GM12878 (cell line): ENCODE measurements at regions not wholly inside any gene's neighbourhood (a gene's known extent, or its start where the extent isn't known, plus 50 kb on each side); places are given as distances from the start of the nearest gene placed in this dataset.

ENCODE experiments used
- ATAC-seq: fragments of 200-7000 bp; cut with Tn5 transposase; 3 replicates; pipeline ENCODE4 v1.9.1; 2020; ENCODE audit warnings: mild to moderate bottlenecking, moderate library complexity
- BruUV-seq: library from RNA; stranded (reverse); fragments of 400-500 nt; replicated peaks from 2 replicates; lab custom pipeline; 2021; lab: Mats Ljungman, UMichigan
- CTCF ChIA-PET: fragments of 300-600 bp; sonication (Branson Sonifier 250); formaldehyde crosslinking; extraction: SDS; loops from one replicate; lab custom pipeline; 2021; ENCODE audit warnings: inconsistent platforms; lab: Yijun Ruan, JAX
- POLR2A ChIA-PET: fragments of 350-600 bp; formaldehyde crosslinking; extraction: SDS; loops from one replicate; lab custom pipeline; 2021; ENCODE audit warnings: inconsistent platforms; lab: Charles Lee
- RAD21 ChIA-PET: fragments of 300-600 bp; sonication (Branson Sonifier 250); formaldehyde crosslinking; loops from one replicate; lab custom pipeline; 2023; ENCODE audit warnings: antibody characterized with exemption; ENCODE audit not compliant: unreplicated experiment; lab: Charles Lee
- SMC1A ChIA-PET: fragments of 300-600 bp; sonication (Branson Sonifier 250); formaldehyde crosslinking; loops from one replicate; lab custom pipeline; 2023; ENCODE audit not compliant: unreplicated experiment, uncharacterized antibody; lab: Charles Lee
- DNase-seq: peaks from one replicate; pipeline ENCODE4 v3.0.0-alpha.2; 2011; ENCODE audit warnings: low read depth, low spot score
- FAIRE-seq: peaks from 3 replicates; lab custom pipeline; 2011; peaks lifted over from hg19 to GRCh38; lab: Jason Lieb, UNC
- H2AFZ ChIP-seq: 2 replicates; pipeline ENCODE4 v1.6.0; 2011; ENCODE audit warnings: low read depth, low read length, control low read depth; ENCODE audit not compliant: control insufficient read depth
- H3K27ac ChIP-seq: 2 replicates; pipeline ENCODE4 v1.5.1; 2011; ENCODE audit warnings: control low read depth; ENCODE audit not compliant: control insufficient read depth, insufficient read depth
- H3K27me3 ChIP-seq, 2 experiments: replicated peaks in 1 of 2; 2 replicates each; pipeline versions ENCODE4 v1.6.0 to v1.6.1; 2011; ENCODE audit warnings: low read length in 1 of 2; ENCODE audit not compliant: control insufficient read depth in 2 of 2, insufficient read depth in 2 of 2
- H3K36me3 ChIP-seq, 2 experiments: 2 replicates each; pipeline ENCODE4 v1.5.1; 2011; ENCODE audit warnings: low read length in 1 of 2; ENCODE audit not compliant: control insufficient read depth in 2 of 2, insufficient read depth in 2 of 2
- H3K4me1 ChIP-seq: 2 replicates; pipeline ENCODE4 v1.6.1; 2011; ENCODE audit warnings: mild to moderate bottlenecking, low read length, moderate library complexity, mixed read lengths; ENCODE audit not compliant: control insufficient read depth, insufficient read depth
- H3K4me2 ChIP-seq: 2 replicates; pipeline ENCODE4 v1.6.0; 2011; ENCODE audit warnings: control low read depth; ENCODE audit not compliant: control insufficient read depth, insufficient read depth
- H3K4me3 ChIP-seq: fragments of 200-600 bp; sonication (generic); 2 replicates; pipeline ENCODE4 v1.5.1; 2016
- H3K79me2 ChIP-seq: 2 replicates; pipeline ENCODE4 v1.6.0; 2011; ENCODE audit warnings: low read length; ENCODE audit not compliant: control insufficient read depth, insufficient read depth
- H3K9ac ChIP-seq: 2 replicates; pipeline ENCODE4 v1.8.0; 2011; ENCODE audit warnings: low read length, control low read depth, mixed read lengths; ENCODE audit not compliant: control insufficient read depth, insufficient read depth
- H3K9me3 ChIP-seq: replicated peaks from 3 replicates; pipeline ENCODE4 v1.5.1; 2011; ENCODE audit warnings: mild to moderate bottlenecking, low read length; ENCODE audit not compliant: control insufficient read depth, insufficient read depth
- H4K20me1 ChIP-seq: 2 replicates; pipeline ENCODE4 v1.6.0; 2011; ENCODE audit not compliant: control insufficient read depth, insufficient read depth
- BCL3 ChIP-seq: IDR thresholded peaks from 2 replicates; pipeline ENCODE4 v1.6.1; 2011; ENCODE audit warnings: borderline replicate concordance, low read depth, mild to moderate bottlenecking, moderate library complexity, low read length; ENCODE audit not compliant: insufficient read depth, poor library complexity, severe bottlenecking
- CBX5 ChIP-seq: sonication (generic); IDR thresholded peaks from 2 replicates; pipeline ENCODE4 v1.6.1; 2016; ENCODE audit warnings: low read depth, moderate library complexity, mild to moderate bottlenecking, inconsistent platforms
- MYB ChIP-seq: fragments of 150-350 bp; IDR thresholded peaks from 2 replicates; pipeline ENCODE4 v1.6.1; 2014; ENCODE audit warnings: mild to moderate bottlenecking, low read depth, low read length, borderline replicate concordance
- NR2F1 ChIP-seq: fragments of 450-650 bp; conservative IDR thresholded peaks from 2 replicates; pipeline ENCODE4 v1.6.1; 2017; ENCODE audit warnings: mild to moderate bottlenecking
- RCOR1 ChIP-seq: conservative IDR thresholded peaks from 2 replicates; pipeline ENCODE4 v1.6.1; 2012; ENCODE audit warnings: low read depth, low read length, improper control_type of control experiment
- SMAD1 ChIP-seq: fragments of 450-650 bp; IDR thresholded peaks from 2 replicates; pipeline ENCODE4 v1.6.1; 2018; ENCODE audit warnings: mild to moderate bottlenecking, low read depth; ENCODE audit not compliant: partially characterized antibody
- USF1 ChIP-seq: IDR thresholded peaks from 2 replicates; pipeline ENCODE4 v1.6.1; 2011; ENCODE audit warnings: borderline replicate concordance, low read depth, mild to moderate bottlenecking, moderate library complexity, mixed read lengths, low read length; ENCODE audit not compliant: insufficient read depth; ENCODE audit errors: extremely low read length
- USF2 ChIP-seq: IDR thresholded peaks from 2 replicates; pipeline ENCODE4 v1.6.1; 2011; ENCODE audit warnings: low read depth, low read length, improper control_type of control experiment, borderline replicate concordance
- ZNF24 ChIP-seq: fragments of 450-650 bp; IDR thresholded peaks from 2 replicates; pipeline ENCODE4 v1.6.1; 2017; ENCODE audit warnings: antibody characterized with exemption, mild to moderate bottlenecking
- WGBS: methylation state at CpG from one replicate; pipeline ENCODE4 v1.1.6; 2016; ENCODE audit warnings: low lambda C conversion rate; ENCODE audit not compliant: insufficient replicate concordance, insufficient coverage; ENCODE audit errors: missing lambda C conversion rate; 5-methylcytosine and 5-hydroxymethylcytosine counted together
- in situ Hi-C: fragments of 300-500 bp; cut with MboI; formaldehyde crosslinking; loops from 9 replicates; pipeline ENCODE4 v1.14.3; 2018; ENCODE audit warnings: mixed read lengths
- intact Hi-C: fragments of 100-400 bp; cut with micrococcal nuclease; formaldehyde crosslinking; loops from one replicate; pipeline ENCODE4 v1.14.2; 2022; ENCODE audit not compliant: unreplicated experiment
- TF ChIP-seq, protein P1 (sequence below): IDR thresholded peaks from 2 replicates; pipeline ENCODE4 v1.6.1; 2012; ENCODE audit warnings: mild to moderate bottlenecking, low read depth, low read length
- TF ChIP-seq, protein P2 (sequence below): fragments of 150-350 bp; IDR thresholded peaks from 2 replicates; pipeline ENCODE4 v1.6.1; 2014; ENCODE audit warnings: mild to moderate bottlenecking, low read depth, low read length
- TF ChIP-seq, protein P3 (sequence below): fragments of 450-650 bp; conservative IDR thresholded peaks from 2 replicates; pipeline ENCODE4 v1.6.1; 2017; ENCODE audit warnings: mild to moderate bottlenecking, moderate library complexity

DNA sequence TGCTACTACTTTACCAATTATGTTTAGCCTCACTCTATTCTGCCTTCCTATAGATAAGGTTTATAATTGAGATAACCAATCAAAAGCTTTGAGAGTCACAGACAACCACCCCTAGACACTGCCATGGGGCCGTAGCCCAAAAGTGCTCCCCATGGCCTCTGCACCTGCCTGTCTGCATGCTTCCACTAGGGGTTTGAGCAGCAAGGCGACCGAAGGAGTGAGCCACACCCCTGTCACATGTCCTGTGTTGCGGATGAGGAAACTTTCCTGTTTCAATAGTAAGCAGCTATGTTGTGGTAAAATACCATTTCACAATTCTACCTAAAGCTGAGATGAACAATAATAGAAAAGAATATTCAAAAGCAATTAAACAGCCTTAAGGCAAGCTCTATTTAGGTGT is 856.0 kb upstream of the FRG1 start (continued):
- TF ChIP-seq, protein P1, sequence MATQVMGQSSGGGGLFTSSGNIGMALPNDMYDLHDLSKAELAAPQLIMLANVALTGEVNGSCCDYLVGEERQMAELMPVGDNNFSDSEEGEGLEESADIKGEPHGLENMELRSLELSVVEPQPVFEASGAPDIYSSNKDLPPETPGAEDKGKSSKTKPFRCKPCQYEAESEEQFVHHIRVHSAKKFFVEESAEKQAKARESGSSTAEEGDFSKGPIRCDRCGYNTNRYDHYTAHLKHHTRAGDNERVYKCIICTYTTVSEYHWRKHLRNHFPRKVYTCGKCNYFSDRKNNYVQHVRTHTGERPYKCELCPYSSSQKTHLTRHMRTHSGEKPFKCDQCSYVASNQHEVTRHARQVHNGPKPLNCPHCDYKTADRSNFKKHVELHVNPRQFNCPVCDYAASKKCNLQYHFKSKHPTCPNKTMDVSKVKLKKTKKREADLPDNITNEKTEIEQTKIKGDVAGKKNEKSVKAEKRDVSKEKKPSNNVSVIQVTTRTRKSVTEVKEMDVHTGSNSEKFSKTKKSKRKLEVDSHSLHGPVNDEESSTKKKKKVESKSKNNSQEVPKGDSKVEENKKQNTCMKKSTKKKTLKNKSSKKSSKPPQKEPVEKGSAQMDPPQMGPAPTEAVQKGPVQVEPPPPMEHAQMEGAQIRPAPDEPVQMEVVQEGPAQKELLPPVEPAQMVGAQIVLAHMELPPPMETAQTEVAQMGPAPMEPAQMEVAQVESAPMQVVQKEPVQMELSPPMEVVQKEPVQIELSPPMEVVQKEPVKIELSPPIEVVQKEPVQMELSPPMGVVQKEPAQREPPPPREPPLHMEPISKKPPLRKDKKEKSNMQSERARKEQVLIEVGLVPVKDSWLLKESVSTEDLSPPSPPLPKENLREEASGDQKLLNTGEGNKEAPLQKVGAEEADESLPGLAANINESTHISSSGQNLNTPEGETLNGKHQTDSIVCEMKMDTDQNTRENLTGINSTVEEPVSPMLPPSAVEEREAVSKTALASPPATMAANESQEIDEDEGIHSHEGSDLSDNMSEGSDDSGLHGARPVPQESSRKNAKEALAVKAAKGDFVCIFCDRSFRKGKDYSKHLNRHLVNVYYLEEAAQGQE, result no peak
- TF ChIP-seq CBX5 (no peak), ZNF24 (no peak), USF2 (no peak), MYB (no peak)
- TF ChIP-seq, protein P2, sequence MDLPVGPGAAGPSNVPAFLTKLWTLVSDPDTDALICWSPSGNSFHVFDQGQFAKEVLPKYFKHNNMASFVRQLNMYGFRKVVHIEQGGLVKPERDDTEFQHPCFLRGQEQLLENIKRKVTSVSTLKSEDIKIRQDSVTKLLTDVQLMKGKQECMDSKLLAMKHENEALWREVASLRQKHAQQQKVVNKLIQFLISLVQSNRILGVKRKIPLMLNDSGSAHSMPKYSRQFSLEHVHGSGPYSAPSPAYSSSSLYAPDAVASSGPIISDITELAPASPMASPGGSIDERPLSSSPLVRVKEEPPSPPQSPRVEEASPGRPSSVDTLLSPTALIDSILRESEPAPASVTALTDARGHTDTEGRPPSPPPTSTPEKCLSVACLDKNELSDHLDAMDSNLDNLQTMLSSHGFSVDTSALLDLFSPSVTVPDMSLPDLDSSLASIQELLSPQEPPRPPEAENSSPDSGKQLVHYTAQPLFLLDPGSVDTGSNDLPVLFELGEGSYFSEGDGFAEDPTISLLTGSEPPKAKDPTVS, result no peak

DNA sequence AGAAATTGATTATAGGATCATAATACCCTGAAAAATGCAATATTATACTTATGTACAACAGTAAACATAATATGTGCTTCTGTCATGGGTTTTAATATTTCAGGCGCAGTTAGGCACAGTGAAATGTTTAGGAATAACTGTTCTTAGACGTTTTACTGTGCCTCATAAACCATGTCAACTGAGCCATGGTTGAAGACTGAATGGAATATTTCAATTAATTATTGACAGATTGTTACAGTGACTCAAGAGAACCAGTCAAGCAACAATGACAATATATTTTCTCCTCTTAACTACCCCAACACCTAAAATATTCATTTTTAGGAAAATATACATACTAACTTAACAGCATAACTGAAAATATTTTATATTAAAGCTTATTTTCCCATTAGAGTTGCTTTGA is 852.7 kb upstream of the FRG1 start:
- no TSS peak for BruUV-seq
- H3K4me1 ChIP-seq, result no peaks in the 10 kb centered on the region
- intact Hi-C loops (no loop called here), in situ Hi-C loops (no loop called here)
- no peak for DNase-seq
- no peaks in the 10 kb centered on the region for H3K27me3 ChIP-seq
- no peak overlapping the region for H3K27ac ChIP-seq
- H3K9me3 ChIP-seq, result no peaks in the 10 kb centered on the region
- FAIRE-seq, result no peak
- H3K9ac ChIP-seq, result no peak overlapping the region
- H2AFZ ChIP-seq, result no peak overlapping the region
- POLR2A ChIA-PET, result no interaction called here
- H4K20me1 ChIP-seq, result no peaks in the 10 kb centered on the region
- no peak overlapping the region for H3K4me3 ChIP-seq
- WGBS, result 2% methylated on average over 2 of the region's 2 CpGs
- no peak for ATAC-seq
- RAD21 ChIA-PET, result no interaction called here
- SMC1A ChIA-PET, result no interaction called here
- no peaks in the 10 kb centered on the region for H3K79me2 ChIP-seq
- H3K4me2 ChIP-seq, result no peak overlapping the region
- H3K36me3 ChIP-seq, result no peaks in the 10 kb centered on the region
- CTCF ChIA-PET, result no interaction called here
- TF ChIP-seq, protein P3, sequence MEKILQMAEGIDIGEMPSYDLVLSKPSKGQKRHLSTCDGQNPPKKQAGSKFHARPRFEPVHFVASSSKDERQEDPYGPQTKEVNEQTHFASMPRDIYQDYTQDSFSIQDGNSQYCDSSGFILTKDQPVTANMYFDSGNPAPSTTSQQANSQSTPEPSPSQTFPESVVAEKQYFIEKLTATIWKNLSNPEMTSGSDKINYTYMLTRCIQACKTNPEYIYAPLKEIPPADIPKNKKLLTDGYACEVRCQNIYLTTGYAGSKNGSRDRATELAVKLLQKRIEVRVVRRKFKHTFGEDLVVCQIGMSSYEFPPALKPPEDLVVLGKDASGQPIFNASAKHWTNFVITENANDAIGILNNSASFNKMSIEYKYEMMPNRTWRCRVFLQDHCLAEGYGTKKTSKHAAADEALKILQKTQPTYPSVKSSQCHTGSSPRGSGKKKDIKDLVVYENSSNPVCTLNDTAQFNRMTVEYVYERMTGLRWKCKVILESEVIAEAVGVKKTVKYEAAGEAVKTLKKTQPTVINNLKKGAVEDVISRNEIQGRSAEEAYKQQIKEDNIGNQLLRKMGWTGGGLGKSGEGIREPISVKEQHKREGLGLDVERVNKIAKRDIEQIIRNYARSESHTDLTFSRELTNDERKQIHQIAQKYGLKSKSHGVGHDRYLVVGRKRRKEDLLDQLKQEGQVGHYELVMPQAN, result no peak
- TF ChIP-seq NR2F1 (no peak), USF1 (no peak), BCL3 (no peak), SMAD1 (no peak), RCOR1 (no peak)
